ENCODE measurements at regions not wholly inside any gene's neighbourhood (a gene's known extent, or its start where the extent isn't known, plus 50 kb on each side); places are given as distances from the start of the nearest gene placed in this dataset.
A peak's percentile ranks its signal among the peaks of the same experiment; 100 is the strongest.
"Not testable (repeated sequence)": the region's sequence is repeated elsewhere in the genome, so short reads cannot be mapped to it uniquely, and the experiment has no call there.

DNA sequence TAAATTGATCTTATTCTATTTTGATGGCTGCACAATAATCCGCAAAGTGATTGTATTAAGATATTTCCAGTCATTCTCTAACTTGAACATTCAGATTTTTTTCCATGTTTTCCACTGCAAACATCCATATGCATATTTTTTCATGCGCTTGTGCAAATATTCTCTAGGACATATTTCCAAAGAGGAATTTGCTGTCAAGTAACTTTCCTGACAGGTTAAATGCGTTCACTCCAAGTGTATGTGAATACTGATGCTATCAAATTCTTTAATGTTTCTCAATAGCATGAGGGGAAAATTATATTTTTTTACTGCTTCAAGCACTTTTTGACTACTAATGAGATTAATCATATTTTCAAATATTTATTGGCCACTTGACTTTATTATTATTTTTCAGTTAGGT is 135.3 kb upstream of the LGR5 start:
- DNase-seq: no peak
- in situ Hi-C loops (cut with HindIII; ENCODE audit: low pct_ligation_motif_present, low pct_unique_long_range_greater_than_20kb, low sequenced_read_pairs): no loop called here

DNA sequence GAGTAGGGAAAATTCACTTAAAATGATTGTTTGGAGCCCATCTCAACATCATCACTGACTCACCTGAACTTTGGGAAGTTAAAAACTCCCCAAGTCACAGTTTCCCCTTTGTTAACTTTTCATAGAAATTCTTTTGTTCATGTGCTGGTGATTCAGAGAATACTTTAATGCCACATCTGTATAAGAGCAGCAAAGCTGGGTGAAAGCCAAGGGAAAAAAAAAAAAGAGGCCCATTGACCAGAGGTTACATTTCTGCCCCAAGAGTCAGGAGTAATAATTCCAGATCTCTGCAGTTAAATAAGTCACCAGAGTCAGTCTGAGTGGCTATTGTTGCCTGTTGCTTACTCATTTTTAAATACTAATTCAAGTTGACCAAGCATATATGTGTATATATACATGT is 136.4 kb upstream of the LGR5 start:
- in situ Hi-C loops (cut with HindIII; ENCODE audit: low pct_ligation_motif_present, low pct_unique_long_range_greater_than_20kb, low sequenced_read_pairs): no loop called here

DNA sequence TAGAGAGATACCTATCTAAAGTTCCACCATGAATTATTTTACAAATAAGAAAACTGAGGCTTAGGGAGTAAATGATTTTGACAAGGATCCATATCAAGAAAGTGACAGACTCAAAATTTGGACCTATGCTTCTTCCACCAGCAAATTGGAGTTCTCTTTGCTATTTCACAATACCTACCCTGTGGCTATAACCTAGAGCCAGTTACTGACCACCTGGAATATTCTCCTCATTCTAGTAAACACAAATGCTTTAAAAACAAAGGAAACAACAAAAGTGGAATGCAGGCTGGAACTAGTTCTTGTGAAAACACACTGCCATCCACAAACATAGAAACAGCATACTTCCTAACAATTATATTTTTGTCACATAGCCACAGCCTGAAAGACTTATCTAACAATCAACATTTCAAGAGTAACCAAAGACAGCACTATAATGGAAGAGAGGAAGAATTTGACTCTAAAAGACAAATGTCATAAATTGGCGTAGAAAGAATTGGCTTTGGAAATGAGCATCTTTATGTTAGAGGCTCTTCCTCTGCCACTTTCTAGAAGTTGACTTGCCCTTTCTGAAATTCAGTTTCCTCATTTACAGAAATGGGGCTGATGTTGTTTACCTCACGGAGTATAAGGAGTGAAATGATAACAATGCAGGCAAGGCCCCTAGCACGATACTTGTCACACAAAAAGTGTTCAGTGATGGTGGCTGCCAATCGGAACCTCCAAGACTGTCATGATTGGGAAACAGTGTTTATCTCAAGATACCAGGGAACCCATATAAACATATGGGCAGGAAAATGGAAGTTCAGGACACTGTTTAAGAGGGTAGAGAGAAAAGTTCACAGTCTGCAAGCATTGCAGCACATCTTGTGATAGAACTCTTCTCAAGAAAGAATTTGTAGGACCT is 138.6 kb upstream of the LGR5 start:
- in situ Hi-C loops (cut with HindIII; ENCODE audit: low pct_ligation_motif_present, low pct_unique_long_range_greater_than_20kb, low sequenced_read_pairs): no loop called here
- DNase-seq: no peak

More for the DNA sequence above, 136.4 kb upstream of the LGR5 start:
- peak; percentile 68 for DNase-seq

DNA sequence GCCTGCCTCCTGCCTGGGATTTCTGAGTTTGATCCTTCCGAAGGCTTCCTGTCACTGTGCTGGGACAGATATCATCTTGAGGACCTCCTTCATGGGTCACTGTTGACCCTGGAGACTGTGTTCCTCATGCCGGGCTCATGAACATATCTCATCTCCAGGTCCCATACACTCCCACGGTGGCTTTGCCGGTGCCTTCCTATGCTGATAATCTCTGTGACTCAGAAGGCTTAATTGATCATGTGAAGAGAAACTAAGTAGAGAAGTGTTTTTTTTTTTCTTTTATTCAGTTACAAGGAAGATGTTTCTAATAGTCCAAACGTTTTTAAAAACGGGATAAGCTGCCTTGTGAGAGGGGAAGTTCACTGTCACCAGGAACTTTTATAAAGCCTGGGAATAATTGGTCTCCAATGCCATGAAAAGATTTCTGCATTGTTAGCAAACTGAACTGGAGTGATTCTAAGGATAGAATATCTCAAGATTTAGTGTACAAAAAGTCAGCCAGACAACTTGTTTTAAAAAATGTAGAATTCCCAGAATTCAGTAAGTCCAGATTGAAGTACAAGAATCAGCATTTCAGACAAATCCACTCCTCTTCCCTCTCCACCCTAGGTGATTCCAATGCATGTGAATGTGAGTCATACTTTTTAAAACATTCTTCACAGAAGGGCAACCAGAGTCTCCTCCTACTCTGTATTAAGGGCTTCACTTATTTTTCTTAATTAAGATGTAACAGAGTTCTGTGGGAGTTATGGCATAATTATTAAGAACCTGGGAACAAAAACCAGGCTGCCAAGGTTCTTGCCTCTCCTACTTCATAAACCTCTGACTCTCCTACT is 139.8 kb upstream of the LGR5 start:
- in situ Hi-C loops (cut with HindIII; ENCODE audit: low pct_ligation_motif_present, low pct_unique_long_range_greater_than_20kb, low sequenced_read_pairs): no loop called here
- peak; percentile 41 for DNase-seq

DNA sequence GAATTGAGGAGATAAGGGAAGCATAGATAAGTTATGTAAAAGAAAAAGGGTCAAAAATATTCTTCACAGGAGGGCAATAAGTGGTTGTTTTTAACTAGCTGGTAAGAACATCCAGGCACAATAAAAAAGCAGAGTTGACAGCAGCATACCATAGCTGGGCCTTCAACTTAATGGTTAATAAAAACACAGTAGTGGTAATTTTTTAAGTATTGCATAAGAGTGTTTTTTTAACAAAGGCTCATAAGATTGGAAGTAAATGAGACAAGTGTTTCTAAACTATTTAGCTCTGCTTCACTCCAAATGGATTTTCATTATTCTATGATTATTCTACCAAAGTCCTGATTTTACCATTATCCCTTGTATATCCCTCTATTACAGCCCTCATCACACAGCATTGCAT is 140.1 kb upstream of the TSPAN8 start:
- no peak for DNase-seq
- in situ Hi-C loops (cut with HindIII; ENCODE audit: low pct_ligation_motif_present, low pct_unique_long_range_greater_than_20kb, low sequenced_read_pairs): no loop called here

DNA sequence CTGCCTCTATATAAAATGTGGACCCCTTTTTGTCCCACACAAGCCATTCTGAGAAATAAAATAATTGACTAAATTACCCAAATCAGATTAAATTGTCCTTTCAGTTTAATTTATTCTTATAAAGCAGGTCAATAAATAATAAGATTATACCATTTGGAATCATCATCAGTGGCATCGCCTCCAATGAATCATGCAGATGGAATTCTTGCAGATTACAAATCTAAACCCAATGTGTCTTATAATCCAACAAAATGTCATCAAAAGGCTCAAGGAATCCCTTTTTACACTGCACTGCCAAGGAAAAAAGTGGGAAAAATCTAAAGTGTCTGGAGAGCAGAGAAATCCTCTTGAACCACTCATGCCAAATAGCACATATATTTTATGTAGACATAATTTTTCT is 138.2 kb upstream of the TSPAN8 start:
- no peak for DNase-seq
- in situ Hi-C loops (cut with HindIII; ENCODE audit: low pct_ligation_motif_present, low pct_unique_long_range_greater_than_20kb, low sequenced_read_pairs): no loop called here

DNA sequence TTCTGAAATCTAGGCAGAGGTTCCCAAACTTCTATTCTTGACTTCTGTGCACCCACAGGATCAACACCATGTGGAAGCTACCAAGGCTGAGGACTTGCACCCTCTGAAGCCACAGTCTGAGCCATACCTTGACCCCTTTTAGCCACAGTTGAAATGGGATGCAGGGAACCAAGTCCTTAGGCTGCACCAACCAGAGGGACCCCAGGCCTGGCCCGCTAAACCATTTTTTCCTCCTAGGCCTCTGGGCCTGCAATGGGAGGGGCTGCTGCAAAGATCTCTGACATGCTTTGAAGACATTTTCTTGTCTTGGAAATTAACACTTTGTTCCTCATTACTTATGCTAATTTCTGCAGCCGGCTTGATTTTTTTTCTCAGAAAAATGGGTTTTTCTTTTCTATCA is 133.9 kb upstream of the TSPAN8 start:
- DNase-seq: no peak
- in situ Hi-C loops (cut with HindIII; ENCODE audit: low pct_ligation_motif_present, low pct_unique_long_range_greater_than_20kb, low sequenced_read_pairs): no loop called here

DNA sequence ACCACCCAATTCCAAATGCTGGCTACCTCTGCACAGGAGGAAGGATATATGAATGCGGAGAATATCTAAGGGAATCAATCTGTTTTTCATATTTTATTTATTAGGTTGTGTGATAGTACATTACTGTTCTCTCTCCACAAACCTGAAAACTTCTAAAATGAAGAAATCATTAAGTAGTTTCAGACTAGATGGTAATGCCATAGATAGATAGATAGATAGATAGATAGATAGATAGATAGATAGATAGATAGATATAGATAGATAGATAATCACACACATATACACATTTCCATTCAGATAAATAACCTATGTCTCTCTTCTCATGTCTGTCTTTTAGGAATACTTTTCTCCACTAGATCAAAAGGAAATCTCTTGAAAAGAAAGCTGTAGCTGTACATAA is 126.1 kb upstream of the TSPAN8 start:
- in situ Hi-C loops (cut with HindIII; ENCODE audit: low pct_ligation_motif_present, low pct_unique_long_range_greater_than_20kb, low sequenced_read_pairs): no loop called here

DNA sequence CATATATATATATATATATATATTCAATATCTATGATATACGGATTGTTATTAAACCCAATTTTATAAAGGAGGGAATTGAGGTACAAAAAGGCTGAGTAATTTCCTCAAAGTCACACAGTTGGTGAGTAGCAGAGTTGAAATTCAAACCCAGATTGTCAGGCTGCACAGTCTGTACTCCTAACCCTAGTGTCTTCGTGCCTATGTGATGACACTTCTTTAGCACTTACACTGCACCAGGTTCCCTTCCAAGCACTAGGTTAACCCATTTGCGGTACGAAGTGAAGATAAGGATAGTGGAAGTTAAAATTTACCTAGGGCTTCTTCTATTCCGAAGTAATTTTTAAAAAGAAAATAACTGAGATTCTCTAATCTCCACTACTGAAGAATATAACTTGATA is 125.1 kb upstream of the TSPAN8 start:
- no peak for DNase-seq
- in situ Hi-C loops (cut with HindIII; ENCODE audit: low pct_ligation_motif_present, low pct_unique_long_range_greater_than_20kb, low sequenced_read_pairs): no loop called here

More for the DNA sequence above, 126.1 kb upstream of the TSPAN8 start:
- no peak for DNase-seq

DNA sequence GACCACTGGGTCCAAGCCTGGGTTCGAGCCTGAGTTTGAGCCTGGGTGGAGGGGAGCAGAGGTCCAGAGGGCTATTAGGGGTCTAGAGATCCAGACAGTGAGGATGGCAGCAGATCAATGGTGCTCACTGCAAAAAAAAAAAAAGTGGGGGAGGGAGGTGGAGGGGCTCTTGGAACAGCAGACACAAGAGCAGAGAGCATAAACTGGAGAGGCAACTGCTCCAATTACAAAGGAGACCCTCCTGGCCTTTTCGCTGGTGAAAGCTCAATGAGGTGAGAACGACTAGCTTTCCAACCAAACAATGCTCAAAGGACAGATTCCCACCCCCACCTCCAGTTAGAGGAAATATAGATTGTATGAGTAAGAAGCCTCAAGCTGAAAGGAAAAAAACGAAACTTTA is 124.2 kb upstream of the TSPAN8 start:
- in situ Hi-C loops (cut with HindIII; ENCODE audit: low pct_ligation_motif_present, low pct_unique_long_range_greater_than_20kb, low sequenced_read_pairs): no loop called here
- no peak for DNase-seq

DNA sequence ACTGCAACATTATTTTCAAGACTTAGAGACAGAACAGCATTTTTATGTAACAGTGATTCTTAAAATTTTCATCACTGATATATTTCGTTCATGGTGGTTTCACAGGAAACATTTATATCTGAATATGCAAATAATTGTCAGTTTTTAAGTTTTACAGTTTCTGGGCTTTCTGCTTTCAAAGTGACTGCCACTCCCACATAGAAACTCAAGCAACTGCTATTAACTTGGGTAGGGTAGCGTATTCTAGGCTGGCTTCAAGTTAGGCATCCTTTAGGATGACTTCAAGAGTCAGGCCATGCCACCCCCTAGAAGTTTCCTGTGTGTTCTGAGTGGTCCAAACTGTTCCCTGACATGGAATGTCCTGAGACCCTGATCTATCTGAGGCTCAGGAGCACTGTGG is 123.6 kb upstream of the TSPAN8 start:
- in situ Hi-C loops (cut with HindIII; ENCODE audit: low pct_ligation_motif_present, low pct_unique_long_range_greater_than_20kb, low sequenced_read_pairs): no loop called here
- DNase-seq: no peak

DNA sequence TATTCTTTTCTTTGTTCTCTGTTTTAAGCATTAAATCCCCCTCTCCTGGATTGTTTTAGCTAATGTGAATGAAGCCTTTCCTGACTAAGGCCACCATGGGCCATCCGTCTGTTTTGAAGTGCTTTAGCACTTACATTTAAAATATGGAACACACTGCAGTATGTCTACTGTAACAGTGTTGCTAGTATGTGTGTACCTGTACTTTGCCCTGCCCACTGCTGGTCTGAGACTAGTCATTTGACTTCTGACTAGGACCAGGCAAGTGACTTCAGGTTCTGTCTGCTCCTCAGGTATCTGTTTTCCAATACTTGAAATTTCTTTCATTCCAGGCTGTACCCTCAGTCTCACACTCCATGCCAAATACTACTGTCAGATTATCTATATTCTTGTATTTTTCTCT is 120.1 kb upstream of the TSPAN8 start:
- in situ Hi-C loops (cut with HindIII; ENCODE audit: low pct_ligation_motif_present, low pct_unique_long_range_greater_than_20kb, low sequenced_read_pairs): no loop called here
- no peak for DNase-seq

DNA sequence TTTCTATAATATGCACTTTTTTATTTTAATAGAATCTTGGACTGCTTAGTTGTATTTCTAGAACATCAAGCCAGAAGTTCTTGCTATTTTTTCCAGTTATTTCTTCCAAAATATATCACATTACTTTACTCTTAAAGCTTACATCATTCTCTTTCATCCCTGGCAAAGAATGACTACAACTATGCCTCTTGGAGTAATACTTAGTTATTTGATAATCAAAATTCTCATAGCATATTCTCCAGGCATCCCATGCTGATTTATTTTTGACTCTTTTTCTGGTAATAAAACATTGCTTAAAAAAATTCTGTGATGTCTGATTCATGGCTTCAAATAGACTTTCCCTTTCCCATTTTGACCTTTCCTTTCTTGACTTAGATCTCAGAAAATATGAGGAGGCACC is 118.7 kb upstream of the TSPAN8 start:
- no peak for DNase-seq
- in situ Hi-C loops (cut with HindIII; ENCODE audit: low pct_ligation_motif_present, low pct_unique_long_range_greater_than_20kb, low sequenced_read_pairs): no loop called here

DNA sequence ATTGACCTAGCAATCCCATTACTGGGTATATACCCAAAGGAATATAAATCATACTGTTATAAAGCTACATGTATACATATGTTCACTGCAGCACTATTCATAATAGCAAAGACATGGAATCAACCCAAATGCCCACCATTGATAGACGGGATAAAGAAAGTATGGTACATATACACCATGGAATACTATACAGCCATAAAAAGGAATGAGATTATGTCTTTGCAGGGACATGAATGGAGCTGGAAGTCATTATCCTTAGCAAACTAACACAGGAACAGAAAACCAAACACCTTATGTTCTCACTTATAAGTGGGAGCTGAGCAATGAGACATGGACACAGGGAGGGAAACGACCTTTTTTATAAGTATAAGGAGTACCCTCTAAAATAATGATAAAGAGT is 113.0 kb upstream of the TSPAN8 start:
- in situ Hi-C loops (cut with HindIII; ENCODE audit: low pct_ligation_motif_present, low pct_unique_long_range_greater_than_20kb, low sequenced_read_pairs); DNase-seq: not testable (repeated sequence)

DNA sequence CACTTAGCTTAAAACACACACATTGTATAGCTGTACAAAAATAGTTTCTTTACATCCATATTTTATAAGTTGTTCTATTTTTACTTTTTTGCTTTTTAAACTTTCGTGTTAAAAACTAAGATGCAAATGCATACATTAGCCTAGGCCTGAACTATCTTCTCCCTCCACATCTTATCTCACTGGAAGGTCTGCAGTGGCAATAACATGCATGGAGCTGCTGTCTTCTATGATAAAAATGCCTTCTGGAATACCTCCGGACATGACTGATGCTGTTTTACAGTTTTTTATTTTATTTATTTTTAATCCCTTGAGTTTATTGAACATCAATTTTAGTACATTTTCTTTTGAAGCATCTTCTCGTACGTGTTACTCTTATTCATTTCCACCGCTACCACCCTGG is 112.3 kb upstream of the TSPAN8 start:
- in situ Hi-C loops (cut with HindIII; ENCODE audit: low pct_ligation_motif_present, low pct_unique_long_range_greater_than_20kb, low sequenced_read_pairs): no loop called here
- DNase-seq: no peak

DNA sequence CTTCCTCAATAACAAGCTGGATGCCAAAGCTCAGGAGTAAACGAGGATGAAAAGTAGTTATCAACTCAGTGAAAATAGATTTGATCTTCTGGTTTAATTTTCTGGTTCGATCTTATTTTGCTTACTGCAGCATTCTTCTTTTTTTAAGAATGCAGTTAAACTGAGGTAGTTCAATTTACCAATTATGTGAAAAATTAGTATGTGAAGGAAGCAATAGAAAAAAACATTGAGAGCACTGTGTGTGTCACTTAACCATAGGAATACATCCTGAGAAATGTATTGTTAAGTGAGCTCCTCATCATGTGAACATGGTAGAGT is 111.4 kb upstream of the TSPAN8 start:
- in situ Hi-C loops (cut with HindIII; ENCODE audit: low pct_ligation_motif_present, low pct_unique_long_range_greater_than_20kb, low sequenced_read_pairs): no loop called here
- no peak for DNase-seq

DNA sequence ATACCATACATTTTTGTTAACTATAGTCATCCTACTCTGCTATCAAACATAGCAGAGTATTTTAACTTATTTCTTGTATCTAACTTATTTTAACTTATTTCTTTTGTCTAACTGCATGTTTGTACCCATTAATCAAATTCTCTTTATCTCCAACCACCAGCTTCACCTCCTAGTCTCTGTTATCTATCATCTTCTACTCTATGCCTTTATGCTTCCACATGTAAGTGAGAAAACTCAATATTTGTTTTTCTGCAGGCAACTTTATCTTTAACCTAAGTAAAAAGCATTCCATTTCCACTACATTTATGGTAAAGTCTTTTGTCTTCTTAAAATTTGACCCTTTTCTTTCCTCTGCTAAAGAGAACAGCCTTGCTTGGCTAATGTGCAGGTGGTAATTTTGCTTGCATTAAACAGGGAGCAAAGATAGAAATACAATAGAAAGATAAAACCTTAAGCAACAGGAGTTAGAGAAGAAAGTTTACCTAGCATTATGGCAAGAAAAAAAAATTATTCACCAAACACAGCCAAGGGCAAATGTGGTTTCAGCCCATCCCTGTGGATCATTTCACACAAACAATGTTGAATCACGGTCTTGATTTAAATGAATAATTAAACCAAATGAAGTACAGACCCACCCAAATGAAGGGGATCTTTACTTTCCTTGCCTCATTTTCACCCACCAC is 110.9 kb upstream of the TSPAN8 start:
- in situ Hi-C loops (cut with HindIII; ENCODE audit: low pct_ligation_motif_present, low pct_unique_long_range_greater_than_20kb, low sequenced_read_pairs): no loop called here
- DNase-seq: no peak

DNA sequence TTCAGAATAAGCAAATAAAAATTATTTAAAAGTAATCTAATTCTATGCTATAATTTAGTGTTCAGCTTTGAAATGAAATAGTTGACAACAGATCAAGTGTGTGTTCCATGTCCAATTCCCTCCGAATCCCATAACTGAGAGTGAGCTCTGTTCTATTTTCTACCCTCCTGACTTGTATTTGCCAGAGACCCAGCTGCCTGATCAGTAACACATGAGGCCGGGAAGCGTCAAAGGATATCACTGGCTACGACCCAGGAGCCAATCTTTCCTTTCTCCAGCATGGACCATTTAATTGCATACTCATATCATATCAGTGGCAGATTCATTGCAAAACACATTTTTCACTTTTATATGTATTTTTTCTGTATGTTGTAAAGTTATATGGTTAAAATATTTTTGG is 108.8 kb upstream of the TSPAN8 start:
- no peak for DNase-seq
- in situ Hi-C loops (cut with HindIII; ENCODE audit: low pct_ligation_motif_present, low pct_unique_long_range_greater_than_20kb, low sequenced_read_pairs): no loop called here

DNA sequence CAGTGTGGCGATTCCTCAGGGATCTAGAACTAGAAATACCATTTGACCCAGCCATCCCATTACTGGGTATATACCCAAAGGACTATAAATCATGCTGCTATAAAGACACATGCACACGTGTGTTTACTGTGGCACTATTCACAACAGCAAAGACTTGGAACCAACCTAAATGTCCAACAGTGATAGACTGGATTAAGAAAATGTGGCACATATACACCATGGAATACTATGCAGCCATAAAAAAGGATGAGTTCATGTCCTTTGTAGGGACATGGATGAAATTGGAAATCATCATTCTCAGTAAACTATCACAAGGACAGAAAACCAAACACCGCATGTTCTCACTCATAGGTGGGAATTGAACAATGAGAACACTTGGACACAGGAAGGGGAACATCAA is 107.9 kb upstream of the TSPAN8 start:
- DNase-seq; in situ Hi-C loops (cut with HindIII; ENCODE audit: low pct_ligation_motif_present, low pct_unique_long_range_greater_than_20kb, low sequenced_read_pairs): not testable (repeated sequence)

All from ACHN (cell line).